Upper lobe of left lung (tissue), 4 donors: ENCODE measurements at regions not wholly inside any gene's neighbourhood (a gene's known extent, or its start where the extent isn't known, plus 50 kb on each side); places are given as distances from the start of the nearest gene placed in this dataset.

Experiments used
- EP300 ChIP-seq, 4 donors: sonication (generic); formaldehyde crosslinking; IDR thresholded peaks; one replicate each; pipeline ENCODE4 v1.5.1; 2017; ENCODE audit warnings: antibody characterized with exemption in 4 of 4, control low read depth in 2 of 4
- POLR2A ChIP-seq, 4 donors: fragments of 450-650 bp; IDR thresholded peaks; one replicate each; pipeline ENCODE4 v1.5.1; 2016 to 2017; ENCODE audit warnings: antibody characterized with exemption in 4 of 4, mild to moderate bottlenecking in 2 of 4
- POLR2AphosphoS5 ChIP-seq, 2 donors: sonication (generic); formaldehyde crosslinking; IDR thresholded peaks; one replicate each; pipeline ENCODE4 v1.5.1; 2017; ENCODE audit warnings: antibody characterized with exemption in 2 of 2
- TF ChIP-seq, protein P1 (sequence below), 6 experiments: fragments of 450-650 bp in 4 of 6; fragments of 200-600 bp in 2 of 6; sonication (generic) in 2 of 6; IDR thresholded peaks; one replicate each; pipeline ENCODE4 v1.5.1; 2016 to 2019; ENCODE audit warnings: antibody characterized with exemption in 6 of 6

DNA sequence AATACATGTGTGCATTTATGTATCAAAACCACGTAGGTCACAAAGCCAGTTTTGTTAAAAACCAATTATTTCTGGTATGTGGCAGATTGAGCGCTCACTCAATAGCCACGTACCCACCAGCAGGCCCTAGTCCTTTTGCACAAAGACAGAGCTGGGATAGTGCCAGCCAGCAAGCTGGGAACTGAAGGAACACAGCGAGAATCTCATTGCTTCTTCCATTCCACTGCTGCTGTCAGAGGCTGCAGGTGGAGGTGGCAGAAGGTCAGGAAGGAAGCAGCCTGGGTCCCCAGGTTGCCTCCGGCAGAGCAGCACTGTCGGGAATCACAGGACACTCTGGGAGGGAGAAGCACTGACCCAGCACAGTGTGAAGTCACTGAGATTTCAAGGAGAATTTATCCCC, 385.5 kb upstream of the PFKP start:
- TF ChIP-seq, protein P1, sequence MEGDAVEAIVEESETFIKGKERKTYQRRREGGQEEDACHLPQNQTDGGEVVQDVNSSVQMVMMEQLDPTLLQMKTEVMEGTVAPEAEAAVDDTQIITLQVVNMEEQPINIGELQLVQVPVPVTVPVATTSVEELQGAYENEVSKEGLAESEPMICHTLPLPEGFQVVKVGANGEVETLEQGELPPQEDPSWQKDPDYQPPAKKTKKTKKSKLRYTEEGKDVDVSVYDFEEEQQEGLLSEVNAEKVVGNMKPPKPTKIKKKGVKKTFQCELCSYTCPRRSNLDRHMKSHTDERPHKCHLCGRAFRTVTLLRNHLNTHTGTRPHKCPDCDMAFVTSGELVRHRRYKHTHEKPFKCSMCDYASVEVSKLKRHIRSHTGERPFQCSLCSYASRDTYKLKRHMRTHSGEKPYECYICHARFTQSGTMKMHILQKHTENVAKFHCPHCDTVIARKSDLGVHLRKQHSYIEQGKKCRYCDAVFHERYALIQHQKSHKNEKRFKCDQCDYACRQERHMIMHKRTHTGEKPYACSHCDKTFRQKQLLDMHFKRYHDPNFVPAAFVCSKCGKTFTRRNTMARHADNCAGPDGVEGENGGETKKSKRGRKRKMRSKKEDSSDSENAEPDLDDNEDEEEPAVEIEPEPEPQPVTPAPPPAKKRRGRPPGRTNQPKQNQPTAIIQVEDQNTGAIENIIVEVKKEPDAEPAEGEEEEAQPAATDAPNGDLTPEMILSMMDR (IDR thresholded peaks at IDR 0.05), result no peak
- TF ChIP-seq EP300 (IDR thresholded peaks at IDR 0.05), result no peak
- no peak for TF ChIP-seq POLR2AphosphoS5 (IDR thresholded peaks at IDR 0.05)
- no peak for TF ChIP-seq POLR2A (IDR thresholded peaks at IDR 0.05)
